Left ventricle myocardium inferior (tissue), 1 donor: ENCODE measurements at regions not wholly inside any gene's neighbourhood (a gene's known extent, or its start where the extent isn't known, plus 50 kb on each side); places are given as distances from the start of the nearest gene placed in this dataset.

Experiments
- DNase-seq: peaks from one replicate; pipeline ENCODE4 v3.0.0-alpha.2; 2020
- H3K27ac ChIP-seq: fragments of 200-600 bp; replicated peaks from 2 replicates; pipeline ENCODE4 v1.8.0; 2021
- H3K27me3 ChIP-seq: fragments of 200-600 bp; 2 replicates; pipeline ENCODE4 v1.8.0; 2021; ENCODE audit warnings: low read depth
- H3K36me3 ChIP-seq: fragments of 200-600 bp; 2 replicates; pipeline ENCODE4 v1.8.0; 2021
- H3K4me1 ChIP-seq: fragments of 200-600 bp; 2 replicates; pipeline ENCODE4 v1.8.0; 2021
- H3K4me3 ChIP-seq: fragments of 200-600 bp; 2 replicates; pipeline ENCODE4 v1.8.0; 2021; ENCODE audit warnings: mild to moderate bottlenecking, moderate library complexity
- H3K9me3 ChIP-seq: fragments of 200-600 bp; replicated peaks from 2 replicates; pipeline ENCODE4 v1.8.0; 2021
- CTCF ChIP-seq: fragments of 200-600 bp; IDR thresholded peaks from 2 replicates; pipeline ENCODE4 v1.8.0; 2021; ENCODE audit warnings: antibody characterized with exemption, mild to moderate bottlenecking, borderline replicate concordance
- intact Hi-C: fragments of 100-400 bp; cut with micrococcal nuclease; formaldehyde crosslinking; loops from one replicate; pipeline ENCODE4 v1.11.0; 2022
- donor health status: DM: no; HTN: yes; CAD: no; lungs with severe emphysema.

- H3K36me3 ChIP-seq: no peaks in the 10 kb centered on the region
- no peaks in the 10 kb centered on the region for H3K4me1 ChIP-seq
- H3K27ac ChIP-seq: no peak overlapping the region
- no peak overlapping the region for H3K4me3 ChIP-seq
- H3K27me3 ChIP-seq: no peaks in the 10 kb centered on the region
- TF ChIP-seq CTCF: no peak
- no peak for DNase-seq
- intact Hi-C loops: no loop called here
- H3K9me3 ChIP-seq: peaks cover 33% of the 10 kb centered on the region
Observed at GRCh38 chr10:90407851-90408250, 450.0 kb downstream of the HTR7 start.

GRCh38 chr10:90412582-90412981 lies 445.3 kb downstream of the HTR7 start:
- intact Hi-C loops: no loop called here
- Histone ChIP-seq H3K9me3 (peaks cover 37% of the 10 kb centered on the region), H3K27me3 (no peaks in the 10 kb centered on the region), H3K4me3 (no peak overlapping the region), H3K27ac (no peak overlapping the region), H3K36me3 (no peaks in the 10 kb centered on the region), H3K4me1 (no peaks in the 10 kb centered on the region)
- no peak for DNase-seq
- no peak for TF ChIP-seq CTCF

GRCh38 chr10:90413196-90413595 lies 444.6 kb downstream of the HTR7 start:
- DNase-seq: no peak
- H3K4me1 ChIP-seq: no peaks in the 10 kb centered on the region
- peaks cover 37% of the 10 kb centered on the region for H3K9me3 ChIP-seq
- no peak for TF ChIP-seq CTCF
- H3K4me3 ChIP-seq: no peak overlapping the region
- no peak overlapping the region for H3K27ac ChIP-seq
- H3K27me3 ChIP-seq: no peaks in the 10 kb centered on the region
- intact Hi-C loops: no loop called here
- no peaks in the 10 kb centered on the region for H3K36me3 ChIP-seq

- DNase-seq: no peak
- intact Hi-C loops: no loop called here
- no peak overlapping the region for H3K4me3 ChIP-seq
- H3K4me1 ChIP-seq: no peaks in the 10 kb centered on the region
- no peaks in the 10 kb centered on the region for H3K36me3 ChIP-seq
- peaks cover 24% of the 10 kb centered on the region for H3K9me3 ChIP-seq
- no peak for TF ChIP-seq CTCF
- no peaks in the 10 kb centered on the region for H3K27me3 ChIP-seq
- H3K27ac ChIP-seq: no peak overlapping the region
Observed at GRCh38 chr10:90414926-90415325, 442.9 kb downstream of the HTR7 start.

- no peak for DNase-seq
- intact Hi-C loops: no loop called here
- Histone ChIP-seq H3K27me3 (no peaks in the 10 kb centered on the region), H3K4me1 (no peaks in the 10 kb centered on the region), H3K4me3 (no peak overlapping the region), H3K27ac (no peak overlapping the region), H3K36me3 (no peaks in the 10 kb centered on the region), H3K9me3 (peaks cover 4% of the 10 kb centered on the region)
- TF ChIP-seq CTCF: no peak
Observed at GRCh38 chr10:90417029-90417428, 440.8 kb downstream of the HTR7 start.
